ENCODE measurements at regions not wholly inside any gene's neighbourhood (a gene's known extent, or its start where the extent isn't known, plus 50 kb on each side); places are given as distances from the start of the nearest gene placed in this dataset.

GRCh38 chr9:90287567-90288274 is 354.9 kb downstream of the DIRAS2 start:
- no peak overlapping the region for H3K27ac ChIP-seq (ENCODE audit: extremely low read depth, low read depth, low read length)
- POLR2A ChIA-PET, result no interaction called here
- H3K4me3 ChIP-seq (ENCODE audit: low read depth, low read length), result no peak overlapping the region
- no peaks in the 10 kb centered on the region for H3K36me3 ChIP-seq (ENCODE audit: control insufficient read depth in 2 of 2, insufficient read depth in 1 of 2, low read length in 2 of 2)
- TF ChIP-seq TCF7L2 (IDR thresholded peaks at IDR 0.05; ENCODE audit: borderline replicate concordance, low read depth, low read length), result no peak
- no peak for TF ChIP-seq ZNF510 (tag by site-specific recombination; IDR thresholded peaks at IDR 0.05; ENCODE audit: insufficient replicate concordance)
- TF ChIP-seq ZNF221 (tag by site-specific recombination; IDR thresholded peaks at IDR 0.05; ENCODE audit: borderline replicate concordance), result no peak
- TF ChIP-seq GLIS1 (tag by site-specific recombination; IDR thresholded peaks at IDR 0.05), result no peak
- no peak for TF ChIP-seq ZNF416 (tag by site-specific recombination; IDR thresholded peaks at IDR 0.05)
- no peak for TF ChIP-seq ZBTB11 (tag by site-specific recombination; conservative IDR thresholded peaks at IDR 0.05; ENCODE audit: low read depth)
- no peak for TF ChIP-seq ZNF280D (tag by site-specific recombination; IDR thresholded peaks at IDR 0.05)
- TF ChIP-seq ZNF561 (tag by site-specific recombination; IDR thresholded peaks at IDR 0.05; ENCODE audit: borderline replicate concordance), result no peak
- no peaks in the 10 kb centered on the region for H3K9me3 ChIP-seq (ENCODE audit: control insufficient read depth, insufficient read depth, low read depth, low read length)
- no peaks in the 10 kb centered on the region for H3K4me1 ChIP-seq (ENCODE audit: control insufficient read depth, insufficient read depth, low read length)
- CTCF ChIA-PET, result no interaction called here

GRCh38 chr9:90288275-90288639 is 354.4 kb downstream of the DIRAS2 start:
- TF ChIP-seq ZNF76 (tag by site-specific recombination; IDR thresholded peaks at IDR 0.05; ENCODE audit: borderline replicate concordance, low read depth) (no peak), KLF10 (tag by site-specific recombination; IDR thresholded peaks at IDR 0.05) (no peak), ZNF521 (tag by site-specific recombination; IDR thresholded peaks at IDR 0.05) (no peak), ZNF626 (tag by site-specific recombination; IDR thresholded peaks at IDR 0.05) (no peak), ZNF777 (tag by site-specific recombination; IDR thresholded peaks at IDR 0.05; ENCODE audit: borderline replicate concordance) (no peak), ZBTB49 (tag by site-specific recombination; IDR thresholded peaks at IDR 0.05; ENCODE audit: low read depth) (no peak)
- no peak overlapping the region for H3K27ac ChIP-seq (ENCODE audit: extremely low read depth, low read depth, low read length)
- no peaks in the 10 kb centered on the region for H3K9me3 ChIP-seq (ENCODE audit: control insufficient read depth, insufficient read depth, low read depth, low read length)
- no peaks in the 10 kb centered on the region for H3K36me3 ChIP-seq (ENCODE audit: control insufficient read depth in 2 of 2, insufficient read depth in 1 of 2, low read length in 2 of 2)
- H3K4me3 ChIP-seq (ENCODE audit: low read depth, low read length), result no peak overlapping the region
- POLR2A ChIA-PET, result no interaction called here
- H3K4me1 ChIP-seq (ENCODE audit: control insufficient read depth, insufficient read depth, low read length), result no peaks in the 10 kb centered on the region
- CTCF ChIA-PET, result no interaction called here
